Central memory CD8-positive, alpha-beta T cell (primary cell): ENCODE measurements at regions not wholly inside any gene's neighbourhood (a gene's known extent, or its start where the extent isn't known, plus 50 kb on each side); places are given as distances from the start of the nearest gene placed in this dataset.

Source experiments
- ATAC-seq: fragments of 150-1000 bp; cut with Tn5 transposase; replicated peaks from 2 replicates; pipeline ENCODE4 v1.10.0; 2022; ENCODE audit warnings: mild to moderate bottlenecking, moderate FRiP score, moderate number of reproducible peaks; ENCODE audit not compliant: poor library complexity, severe bottlenecking; ENCODE audit errors: extremely low read depth
- DNase-seq, 2 donors: peaks; one replicate each; pipeline ENCODE4 v3.0.0; 2021; ENCODE audit warnings: low spot score in 2 of 2
- H3K27ac Mint-ChIP-seq: one replicate; pipeline ENCODE4 v1.8.0; 2022; ENCODE audit warnings: low read depth, mild to moderate bottlenecking, moderate library complexity, mixed read lengths
- H3K27me3 Mint-ChIP-seq: one replicate; pipeline ENCODE4 v1.8.0; 2022; ENCODE audit warnings: mixed read lengths
- H3K36me3 Mint-ChIP-seq: one replicate; pipeline ENCODE4 v1.8.0; 2022; ENCODE audit warnings: mild to moderate bottlenecking, moderate library complexity, mixed read lengths; ENCODE audit not compliant: insufficient read depth
- H3K4me1 Mint-ChIP-seq: one replicate; pipeline ENCODE4 v1.8.0; 2022; ENCODE audit warnings: mixed read lengths
- H3K4me3 Mint-ChIP-seq: one replicate; pipeline ENCODE4 v1.8.0; 2022; ENCODE audit warnings: mild to moderate bottlenecking, moderate library complexity, mixed read lengths
- H3K9me3 Mint-ChIP-seq: one replicate; pipeline ENCODE4 v1.8.0; 2022; ENCODE audit warnings: mixed read lengths

GRCh38 chrX:39220952-39221351 is 419.7 kb downstream of the MID1IP1 start:
- H3K36me3 Mint-ChIP-seq: no peaks in the 10 kb centered on the region
- DNase-seq (no peak), ATAC-seq (no peak)
- H3K9me3 Mint-ChIP-seq: no peaks in the 10 kb centered on the region
- H3K4me1 Mint-ChIP-seq: no peaks in the 10 kb centered on the region
- no peak overlapping the region for H3K27ac Mint-ChIP-seq
- no peak overlapping the region for H3K4me3 Mint-ChIP-seq
- peaks cover 35% of the 10 kb centered on the region for H3K27me3 Mint-ChIP-seq

GRCh38 chrX:39222346-39223113 is 421.3 kb downstream of the MID1IP1 start:
- DNase-seq (no peak), ATAC-seq (no peak)
- peaks cover 42% of the 10 kb centered on the region for H3K27me3 Mint-ChIP-seq
- H3K27ac Mint-ChIP-seq: no peak overlapping the region
- H3K36me3 Mint-ChIP-seq: no peaks in the 10 kb centered on the region
- H3K4me3 Mint-ChIP-seq: no peak overlapping the region
- no peaks in the 10 kb centered on the region for H3K4me1 Mint-ChIP-seq
- no peaks in the 10 kb centered on the region for H3K9me3 Mint-ChIP-seq

- no peak for ATAC-seq
- no peaks in the 10 kb centered on the region for H3K4me1 Mint-ChIP-seq
Observed at GRCh38 chrX:39226251-39226650, 425.0 kb downstream of the MID1IP1 start.

GRCh38 chrX:39227371-39227770 is 426.1 kb downstream of the MID1IP1 start:
- no peak overlapping the region for H3K4me3 Mint-ChIP-seq
- no peaks in the 10 kb centered on the region for H3K4me1 Mint-ChIP-seq
- DNase-seq: no peak
- H3K9me3 Mint-ChIP-seq: no peaks in the 10 kb centered on the region
- no peaks in the 10 kb centered on the region for H3K36me3 Mint-ChIP-seq
- peaks cover 8% of the 10 kb centered on the region for H3K27me3 Mint-ChIP-seq
- ATAC-seq: no peak
- no peak overlapping the region for H3K27ac Mint-ChIP-seq

More at GRCh38 chrX:39226251-39226650, 425.0 kb downstream of the MID1IP1 start:
- peaks cover 8% of the 10 kb centered on the region for H3K27me3 Mint-ChIP-seq
- no peak for DNase-seq
- H3K36me3 Mint-ChIP-seq: no peaks in the 10 kb centered on the region
- H3K4me3 Mint-ChIP-seq: no peak overlapping the region
- no peak overlapping the region for H3K27ac Mint-ChIP-seq
- no peaks in the 10 kb centered on the region for H3K9me3 Mint-ChIP-seq

GRCh38 chrX:39238006-39238405 is 436.7 kb downstream of the MID1IP1 start:
- ATAC-seq (no peak), DNase-seq (no peak)
- Mint-ChIP-seq H3K4me1 (no peaks in the 10 kb centered on the region), H3K4me3 (no peak overlapping the region), H3K27me3 (no peaks in the 10 kb centered on the region), H3K36me3 (peaks cover 2% of the 10 kb centered on the region), H3K9me3 (no peaks in the 10 kb centered on the region), H3K27ac (no peak overlapping the region)

- no peaks in the 10 kb centered on the region for H3K9me3 Mint-ChIP-seq
- no peak for ATAC-seq
Observed at GRCh38 chrX:39242187-39242586, 440.9 kb downstream of the MID1IP1 start.

GRCh38 chrX:39244147-39244546 is 442.9 kb downstream of the MID1IP1 start:
- no peak overlapping the region for H3K27ac Mint-ChIP-seq
- no peaks in the 10 kb centered on the region for H3K36me3 Mint-ChIP-seq
- ATAC-seq (no peak), DNase-seq (no peak)
- peaks cover 1% of the 10 kb centered on the region for H3K27me3 Mint-ChIP-seq
- no peaks in the 10 kb centered on the region for H3K9me3 Mint-ChIP-seq
- no peak overlapping the region for H3K4me3 Mint-ChIP-seq
- H3K4me1 Mint-ChIP-seq: no peaks in the 10 kb centered on the region

More at GRCh38 chrX:39242187-39242586, 440.9 kb downstream of the MID1IP1 start:
- Mint-ChIP-seq H3K27me3 (no peaks in the 10 kb centered on the region), H3K4me3 (no peak overlapping the region), H3K36me3 (peaks cover 2% of the 10 kb centered on the region), H3K4me1 (no peaks in the 10 kb centered on the region), H3K27ac (no peak overlapping the region)
- DNase-seq: peak in 1 of 2 donors; percentile 8

- Mint-ChIP-seq H3K27ac (no peak overlapping the region), H3K9me3 (no peaks in the 10 kb centered on the region), H3K27me3 (peaks cover 10% of the 10 kb centered on the region), H3K4me3 (no peak overlapping the region), H3K4me1 (no peaks in the 10 kb centered on the region), H3K36me3 (no peaks in the 10 kb centered on the region)
- ATAC-seq: no peak
- DNase-seq: no peak
Observed at GRCh38 chrX:39245024-39245423, 443.8 kb downstream of the MID1IP1 start.

GRCh38 chrX:39247536-39247935 is 446.3 kb downstream of the MID1IP1 start:
- Mint-ChIP-seq H3K27ac (no peak overlapping the region), H3K27me3 (peaks cover 10% of the 10 kb centered on the region), H3K9me3 (no peaks in the 10 kb centered on the region), H3K4me1 (no peaks in the 10 kb centered on the region), H3K36me3 (no peaks in the 10 kb centered on the region), H3K4me3 (no peak overlapping the region)
- ATAC-seq (no peak), DNase-seq (no peak)

- H3K27ac Mint-ChIP-seq: no peak overlapping the region
- H3K4me1 Mint-ChIP-seq: no peaks in the 10 kb centered on the region
- no peak overlapping the region for H3K4me3 Mint-ChIP-seq
- H3K9me3 Mint-ChIP-seq: no peaks in the 10 kb centered on the region
- peaks cover 10% of the 10 kb centered on the region for H3K27me3 Mint-ChIP-seq
- ATAC-seq (no peak), DNase-seq (no peak)
- H3K36me3 Mint-ChIP-seq: no peaks in the 10 kb centered on the region
Observed at GRCh38 chrX:39248330-39248729, 447.1 kb downstream of the MID1IP1 start.

GRCh38 chrX:39249999-39250398 is 448.7 kb downstream of the MID1IP1 start:
- no peaks in the 10 kb centered on the region for H3K9me3 Mint-ChIP-seq
- ATAC-seq: no peak
- H3K4me1 Mint-ChIP-seq: no peaks in the 10 kb centered on the region
- peaks cover 10% of the 10 kb centered on the region for H3K27me3 Mint-ChIP-seq
- no peak overlapping the region for H3K4me3 Mint-ChIP-seq
- DNase-seq: no peak
- no peaks in the 10 kb centered on the region for H3K36me3 Mint-ChIP-seq
- H3K27ac Mint-ChIP-seq: no peak overlapping the region

GRCh38 chrX:39251995-39252394 is 450.7 kb downstream of the MID1IP1 start:
- ATAC-seq (no peak), DNase-seq (no peak)
- H3K27me3 Mint-ChIP-seq: peaks cover 10% of the 10 kb centered on the region
- H3K27ac Mint-ChIP-seq: no peak overlapping the region
- H3K4me3 Mint-ChIP-seq: no peak overlapping the region
- no peaks in the 10 kb centered on the region for H3K9me3 Mint-ChIP-seq
- no peaks in the 10 kb centered on the region for H3K4me1 Mint-ChIP-seq
- H3K36me3 Mint-ChIP-seq: no peaks in the 10 kb centered on the region

GRCh38 chrX:39253551-39253950 is 452.3 kb downstream of the MID1IP1 start:
- no peaks in the 10 kb centered on the region for H3K4me1 Mint-ChIP-seq
- no peak overlapping the region for H3K4me3 Mint-ChIP-seq
- no peaks in the 10 kb centered on the region for H3K36me3 Mint-ChIP-seq
- no peak for DNase-seq
- no peaks in the 10 kb centered on the region for H3K9me3 Mint-ChIP-seq
- H3K27ac Mint-ChIP-seq: no peak overlapping the region
- H3K27me3 Mint-ChIP-seq: peaks cover 10% of the 10 kb centered on the region
- no peak for ATAC-seq
